Astrocyte of the cerebellum (primary cell): ENCODE measurements at regions not wholly inside any gene's neighbourhood (a gene's known extent, or its start where the extent isn't known, plus 50 kb on each side); places are given as distances from the start of the nearest gene placed in this dataset.

Experiments
- DNase-seq: peaks from one replicate; pipeline ENCODE4 v3.0.0-alpha.2; 2011; ENCODE audit warnings: low read depth
- H3K4me3 ChIP-seq: 2 replicates; pipeline ENCODE4 v1.5.1; 2011; ENCODE audit warnings: mild to moderate bottlenecking, low read depth, low read length, moderate library complexity
- CTCF ChIP-seq: IDR thresholded peaks from 2 replicates; pipeline ENCODE4 v1.5.1; 2012; ENCODE audit warnings: low read length, low read depth, moderate library complexity, mild to moderate bottlenecking; ENCODE audit errors: missing control alignments
- in situ Hi-C: cut with HindIII; loops from 2 replicates; pipeline ENCODE4 v1.10.0; 2017; ENCODE audit warnings: low sequenced_read_pairs

- in situ Hi-C loops: no loop called here
- TF ChIP-seq CTCF: no peak
- no peak overlapping the region for H3K4me3 ChIP-seq
- DNase-seq: no peak
Observed at GRCh38 chr1:112260699-112261098, 135.3 kb upstream of the CTTNBP2NL start.

- DNase-seq: no peak
- H3K4me3 ChIP-seq: no peak overlapping the region
- in situ Hi-C loops: no loop called here
- TF ChIP-seq CTCF: no peak
Observed at GRCh38 chr1:112262316-112262715, 133.7 kb upstream of the CTTNBP2NL start.

- no peak for TF ChIP-seq CTCF
- no peak overlapping the region for H3K4me3 ChIP-seq
- in situ Hi-C loops: no loop called here
- DNase-seq: no peak
Observed at GRCh38 chr1:112263042-112263441, 133.0 kb upstream of the CTTNBP2NL start.

- DNase-seq: no peak
- in situ Hi-C loops: no loop called here
- TF ChIP-seq CTCF: no peak
- no peak overlapping the region for H3K4me3 ChIP-seq
Observed at GRCh38 chr1:112263453-112263852, 132.6 kb upstream of the CTTNBP2NL start.

- DNase-seq: no peak
- TF ChIP-seq CTCF: no peak
- in situ Hi-C loops: no loop called here
Observed at GRCh38 chr1:112264010-112264409, 132.0 kb upstream of the CTTNBP2NL start.

GRCh38 chr1:112264553-112264952, 131.5 kb upstream of the CTTNBP2NL start:
- no peak overlapping the region for H3K4me3 ChIP-seq
- no peak for TF ChIP-seq CTCF
- in situ Hi-C loops: no loop called here
- no peak for DNase-seq

More at GRCh38 chr1:112264010-112264409, 132.0 kb upstream of the CTTNBP2NL start:
- no peak overlapping the region for H3K4me3 ChIP-seq

- DNase-seq: no peak
- in situ Hi-C loops: no loop called here
- H3K4me3 ChIP-seq: no peak overlapping the region
- TF ChIP-seq CTCF: no peak
Observed at GRCh38 chr1:112265931-112266330, 130.1 kb upstream of the CTTNBP2NL start.
